Pancreas (tissue), 10 donors: ENCODE measurements at regions not wholly inside any gene's neighbourhood (a gene's known extent, or its start where the extent isn't known, plus 50 kb on each side); places are given as distances from the start of the nearest gene placed in this dataset.

Experiments used
- ATAC-seq, 4 donors: fragments of 200-7000 bp; cut with Tn5 transposase; one replicate each; pipeline versions ENCODE4 v1.8.0 to v1.9.1; 2020; ENCODE audit warnings: mild to moderate bottlenecking in 4 of 4, moderate library complexity in 4 of 4
- DNase-seq, 6 donors: peaks; one replicate each; pipeline ENCODE4 v3.0.0-alpha.2; 2020
- FAIRE-seq: peaks from 2 replicates; lab custom pipeline; 2012; peaks lifted over from hg19 to GRCh38; lab: Jason Lieb, UNC
- H3K27ac ChIP-seq, 4 donors: fragments of 200-600 bp; sonication (generic); 1 replicate in 3 of 4; 2 replicates in 1 of 4; pipeline versions ENCODE4 v1.5.0 to v1.8.0; 2020
- H3K27me3 ChIP-seq, 4 donors: fragments of 200-600 bp; one replicate each; pipeline ENCODE4 v1.8.0; 2021
- H3K36me3 ChIP-seq, 3 donors: fragments of 200-600 bp; sonication (generic) in 1 of 3; one replicate each; pipeline versions ENCODE4 v1.5.0 to v1.8.0; 2020 to 2021
- H3K4me1 ChIP-seq, 3 donors: fragments of 200-600 bp; one replicate each; pipeline ENCODE4 v1.8.0; 2021
- H3K4me3 ChIP-seq, 4 donors: fragments of 200-600 bp; sonication (generic) in 2 of 4; one replicate each; pipeline versions ENCODE4 v1.5.0 to v1.8.0; 2020 to 2021
- H3K9me3 ChIP-seq, 4 donors: fragments of 200-600 bp; one replicate each; pipeline ENCODE4 v1.8.0; 2021
- CTCF ChIP-seq, 4 donors: fragments of 200-600 bp; sonication (generic) in 3 of 4; IDR thresholded peaks; one replicate each; pipeline versions ENCODE4 v1.5.0 to v1.8.0; 2021; ENCODE audit warnings: antibody characterized with exemption in 4 of 4
- WGBS, 2 donors: extraction: QIAGEN DNeasy Blood & Tissue Kit; methylation state at CpG; one replicate each; pipeline ENCODE4 v1.1.7; 2013; 5-methylcytosine and 5-hydroxymethylcytosine counted together
- intact Hi-C, 3 donors: fragments of 100-400 bp; cut with DNase I; formaldehyde crosslinking; loops; one replicate each; pipeline versions ENCODE4 v1.11.1 to v1.14.2; 2022
- donor health status: healthy with polysubstance abuse.
- donor health status: DM: no; HTN: no; CAD: no; lungs with moderate emphysema.
- donor health status: DM: no; HTN: no; CAD: no.
- donor health status: control.
- donor health status: control.
- donor health status: Bipolar disorder and iron deficiency.
- donor health status: DM: yes; HTN: yes; CAD: no.
- donor health status: DM: no; HTN: no; CAD: no.
- donor health status: DM: no; HTN: no; CAD: no.
- donor health status: DM: yes; HTN: yes; CAD: no.

GRCh38 chr17:70668276-70668937 is 499.1 kb downstream of the KCNJ2 start:
- WGBS, 2 donors, result 76 to 77% methylated on average over 10 of the region's 10 CpGs
- Histone ChIP-seq H3K36me3 (no peaks in the 10 kb centered on the region), H3K4me3 (no peak overlapping the region), H3K27ac (no peak overlapping the region), H3K9me3 (no peaks in the 10 kb centered on the region), H3K27me3 (no peaks in the 10 kb centered on the region), H3K4me1 (no peaks in the 10 kb centered on the region)
- ATAC-seq, result peak in 1 of 4 donors; percentile 67
- DNase-seq, result peak in 1 of 6 donors; percentile 16
- no peak for FAIRE-seq
- TF ChIP-seq CTCF (IDR thresholded peaks at IDR 0.05), result no peak
- intact Hi-C loops, result no loop called here

- TF ChIP-seq CTCF (IDR thresholded peaks at IDR 0.05), result no peak
- Histone ChIP-seq H3K27me3 (no peaks in the 10 kb centered on the region), H3K4me3 (no peak overlapping the region), H3K36me3 (no peaks in the 10 kb centered on the region), H3K9me3 (no peaks in the 10 kb centered on the region), H3K4me1 (no peaks in the 10 kb centered on the region), H3K27ac (no peak overlapping the region)
- FAIRE-seq (no peak), DNase-seq (no peak), ATAC-seq (no peak)
- 73 to 83% methylated on average over 13 of the region's 13 CpGs for WGBS, 2 donors
- intact Hi-C loops, result no loop called here
Observed at GRCh38 chr17:70668938-70669778, 499.8 kb downstream of the KCNJ2 start.

GRCh38 chr17:70674061-70674460 is 504.7 kb downstream of the KCNJ2 start:
- TF ChIP-seq CTCF (IDR thresholded peaks at IDR 0.05), result no peak
- H3K4me1 ChIP-seq, result peaks cover 0 to 5% (median 0%) of the 10 kb centered on the region in 3 donors
- H3K4me3 ChIP-seq, result no peak overlapping the region
- DNase-seq (no peak), FAIRE-seq (no peak), ATAC-seq (no peak)
- H3K27ac ChIP-seq, result peak overlapping the region in 3 of 4 donors; percentile 1 to 45 (median 13)
- no peaks in the 10 kb centered on the region for H3K27me3 ChIP-seq
- no peaks in the 10 kb centered on the region for H3K36me3 ChIP-seq
- intact Hi-C loops, result no loop called here
- WGBS, 2 donors, result 74 to 79% methylated on average over 2 of the region's 2 CpGs
- H3K9me3 ChIP-seq, result no peaks in the 10 kb centered on the region

GRCh38 chr17:70675070-70675590 is 505.8 kb downstream of the KCNJ2 start:
- FAIRE-seq (no peak), DNase-seq (no peak), ATAC-seq (peak in 3 of 4 donors; percentile 31 to 72 (median 66))
- H3K36me3 ChIP-seq, result no peaks in the 10 kb centered on the region
- peaks cover 0 to 5% (median 0%) of the 10 kb centered on the region in 3 donors for H3K4me1 ChIP-seq
- no peaks in the 10 kb centered on the region for H3K27me3 ChIP-seq
- TF ChIP-seq CTCF (IDR thresholded peaks at IDR 0.05), result no peak
- H3K27ac ChIP-seq, result peak overlapping the region in 1 of 4 donors; percentile 13
- H3K9me3 ChIP-seq, result no peaks in the 10 kb centered on the region
- H3K4me3 ChIP-seq, result no peak overlapping the region
- intact Hi-C loops, result no loop called here
- WGBS, 2 donors, result 58 to 60% methylated on average over 5 of the region's 5 CpGs
